Skeletal muscle tissue (tissue), 3 donors: ENCODE measurements at regions not wholly inside any gene's neighbourhood (a gene's known extent, or its start where the extent isn't known, plus 50 kb on each side); places are given as distances from the start of the nearest gene placed in this dataset.

Source experiments
- H3K27ac ChIP-seq: one replicate; pipeline ENCODE4 v1.7.0; 2013; ENCODE audit warnings: mild to moderate bottlenecking, low read depth, low read length, inconsistent platforms
- H3K27me3 ChIP-seq, 3 donors: one replicate each; pipeline ENCODE4 v1.7.0; 2013; ENCODE audit warnings: low read length in 3 of 3; ENCODE audit not compliant: control insufficient read depth in 3 of 3, insufficient read depth in 3 of 3
- H3K36me3 ChIP-seq, 3 donors: one replicate each; pipeline ENCODE4 v1.7.0; 2013; ENCODE audit warnings: low read length in 3 of 3; ENCODE audit not compliant: control insufficient read depth in 3 of 3, insufficient read depth in 3 of 3
- H3K4me1 ChIP-seq, 3 donors: one replicate each; pipeline ENCODE4 v1.7.0; 2013; ENCODE audit warnings: low read length in 3 of 3, mild to moderate bottlenecking in 3 of 3; ENCODE audit not compliant: control insufficient read depth in 3 of 3, insufficient read depth in 3 of 3
- H3K4me3 ChIP-seq, 3 donors: one replicate each; pipeline ENCODE4 v1.7.0; 2013; ENCODE audit warnings: low read length in 3 of 3
- H3K9ac ChIP-seq, 3 donors: one replicate each; pipeline ENCODE4 v1.7.0; 2013; ENCODE audit warnings: low read length in 3 of 3, mild to moderate bottlenecking in 3 of 3, moderate library complexity in 2 of 3, low read depth in 1 of 3
- H3K9me3 ChIP-seq, 3 donors: one replicate each; pipeline ENCODE4 v1.7.0; 2013; ENCODE audit warnings: low read length in 3 of 3; ENCODE audit not compliant: control insufficient read depth in 3 of 3
- donor health status: Osteomylitis.

DNA sequence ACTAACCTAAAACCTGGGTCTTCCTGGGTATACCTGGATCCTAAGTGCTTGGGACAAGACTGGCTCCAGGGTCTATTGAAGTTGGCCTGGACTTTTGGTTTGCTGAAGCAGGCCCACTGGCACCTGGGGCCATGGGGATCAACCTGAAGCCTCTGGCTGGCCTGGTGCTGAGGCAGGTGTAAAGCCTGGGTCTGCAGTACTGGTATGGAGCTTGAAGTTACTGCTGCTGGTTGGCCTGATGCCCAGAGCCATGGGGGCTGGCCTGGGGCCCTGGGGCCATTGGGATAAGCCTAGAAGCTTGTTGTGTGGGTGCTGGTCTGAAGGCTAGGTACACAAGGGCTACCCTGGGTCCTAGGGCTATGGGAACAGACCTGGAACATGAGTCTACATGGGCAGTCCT, 743.2 kb upstream of the GRIA3 start:
- Histone ChIP-seq H3K4me1 (no peaks in the 10 kb centered on the region), H3K4me3 (no peak overlapping the region), H3K36me3 (no peaks in the 10 kb centered on the region), H3K27me3 (no peaks in the 10 kb centered on the region), H3K9me3 (peaks cover 0 to 11% (median 0%) of the 10 kb centered on the region in 3 donors), H3K9ac (no peak overlapping the region), H3K27ac (no peak overlapping the region)

DNA sequence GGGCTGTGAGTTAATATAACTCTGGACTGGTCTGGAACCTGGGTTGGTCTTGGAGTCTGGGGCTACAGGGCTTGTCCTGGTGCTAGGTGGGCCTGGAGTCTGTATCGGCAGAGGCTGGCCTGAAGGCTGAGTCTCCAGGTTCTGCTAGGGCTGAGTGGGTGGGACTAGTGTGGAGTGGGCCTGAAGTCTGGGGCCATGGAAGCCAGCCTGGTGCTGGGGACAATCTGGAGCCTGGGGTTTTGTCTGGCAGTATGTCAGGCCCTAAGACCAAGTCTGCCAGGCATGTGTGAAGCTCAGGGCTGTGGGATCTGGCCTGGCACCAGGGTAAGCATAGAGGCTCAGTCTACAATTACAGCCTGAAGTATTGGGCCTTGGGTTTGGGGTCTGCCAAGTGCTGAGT, 742.6 kb upstream of the GRIA3 start:
- no peaks in the 10 kb centered on the region for H3K4me1 ChIP-seq
- H3K36me3 ChIP-seq = no peaks in the 10 kb centered on the region
- H3K9me3 ChIP-seq = peaks cover 0 to 11% (median 0%) of the 10 kb centered on the region in 3 donors
- no peak overlapping the region for H3K27ac ChIP-seq
- no peak overlapping the region for H3K4me3 ChIP-seq
- H3K27me3 ChIP-seq = no peaks in the 10 kb centered on the region
- H3K9ac ChIP-seq = no peak overlapping the region

DNA sequence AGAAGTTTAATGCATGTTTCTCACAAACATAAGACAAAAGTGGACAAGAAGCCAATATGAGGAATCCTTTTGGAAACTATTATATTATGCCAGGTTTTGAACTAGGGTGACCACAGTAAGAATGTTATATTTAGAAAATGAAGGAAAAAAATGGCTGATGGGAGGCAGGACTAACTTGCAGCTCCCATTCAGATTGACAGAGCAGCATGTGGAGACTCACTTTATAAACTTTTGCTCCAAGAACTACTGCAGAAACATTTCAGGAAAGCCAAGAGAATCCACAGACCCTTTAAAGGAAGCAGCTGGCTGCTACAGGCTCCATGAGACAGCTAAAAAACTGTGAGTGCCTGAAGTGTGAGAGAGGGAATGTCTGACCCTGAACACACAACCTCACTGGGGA, 738.6 kb upstream of the GRIA3 start:
- Histone ChIP-seq H3K36me3 (no peaks in the 10 kb centered on the region), H3K9ac (no peak overlapping the region), H3K27ac (no peak overlapping the region), H3K27me3 (no peaks in the 10 kb centered on the region), H3K9me3 (no peaks in the 10 kb centered on the region), H3K4me1 (no peaks in the 10 kb centered on the region), H3K4me3 (no peak overlapping the region)

DNA sequence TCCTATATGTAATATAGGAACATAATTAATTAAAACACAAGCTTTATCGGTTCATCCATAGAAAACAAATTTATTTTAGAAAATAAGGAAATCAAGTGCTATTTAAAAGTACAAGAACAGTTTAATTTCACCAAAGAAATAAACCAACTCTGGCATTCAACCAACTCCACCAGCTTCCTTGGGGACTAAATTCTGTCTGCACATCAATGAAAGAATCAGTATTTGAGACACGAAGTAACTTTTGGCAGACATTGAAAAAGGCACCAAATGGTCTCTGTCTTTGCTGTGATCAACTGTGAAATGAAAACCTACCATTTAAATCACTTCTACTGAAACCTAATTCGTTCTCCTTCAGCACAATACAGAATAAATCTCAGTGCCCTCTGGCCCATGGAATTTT, 719.7 kb upstream of the GRIA3 start:
- Histone ChIP-seq H3K9ac (no peak overlapping the region), H3K27ac (no peak overlapping the region), H3K4me3 (no peak overlapping the region), H3K9me3 (no peaks in the 10 kb centered on the region), H3K36me3 (no peaks in the 10 kb centered on the region), H3K4me1 (no peaks in the 10 kb centered on the region), H3K27me3 (no peaks in the 10 kb centered on the region)

DNA sequence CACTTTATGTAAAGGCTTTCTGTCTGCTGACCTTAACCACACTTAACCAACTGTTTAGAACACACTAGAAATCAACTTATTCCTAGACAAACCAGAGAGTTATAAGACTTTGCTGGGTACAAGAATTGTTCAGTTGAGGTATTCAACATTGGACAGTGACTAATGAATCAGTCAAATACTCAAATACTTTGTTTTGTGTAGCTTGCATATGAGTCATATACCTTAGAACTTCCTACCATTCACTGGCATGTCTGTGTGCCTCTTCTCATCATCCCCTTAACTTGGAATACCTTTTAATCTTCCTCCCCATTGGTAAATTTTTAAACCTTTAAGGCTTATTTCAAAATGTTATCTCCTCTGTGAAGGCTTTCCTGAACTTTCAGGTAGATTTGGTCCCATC, 708.8 kb upstream of the GRIA3 start:
- Histone ChIP-seq H3K9ac (no peak overlapping the region), H3K4me1 (no peaks in the 10 kb centered on the region), H3K27me3 (no peaks in the 10 kb centered on the region), H3K27ac (no peak overlapping the region), H3K9me3 (no peaks in the 10 kb centered on the region), H3K4me3 (no peak overlapping the region), H3K36me3 (no peaks in the 10 kb centered on the region)

DNA sequence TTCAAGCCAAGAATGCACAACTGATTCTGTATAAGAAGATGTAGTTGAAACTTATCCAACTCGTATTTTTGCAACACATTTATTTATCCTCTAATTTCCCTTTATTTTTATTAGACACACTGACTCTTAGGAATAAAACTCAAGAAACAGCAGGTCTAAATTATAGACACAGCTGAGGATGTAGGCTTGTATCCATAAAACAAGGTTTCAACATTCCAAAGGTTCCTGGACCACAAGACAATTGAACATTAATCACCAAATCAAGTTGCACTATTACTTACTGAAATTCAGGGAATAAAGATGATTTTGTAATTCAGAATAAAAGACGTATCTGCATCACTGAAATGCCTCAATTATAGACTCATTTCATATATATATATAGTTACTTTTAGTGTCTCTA, 683.5 kb upstream of the GRIA3 start:
- H3K9ac ChIP-seq = no peak overlapping the region
- no peak overlapping the region for H3K4me3 ChIP-seq
- H3K27me3 ChIP-seq = no peaks in the 10 kb centered on the region
- H3K36me3 ChIP-seq = no peaks in the 10 kb centered on the region
- H3K27ac ChIP-seq = no peak overlapping the region
- H3K9me3 ChIP-seq = no peaks in the 10 kb centered on the region
- H3K4me1 ChIP-seq = no peaks in the 10 kb centered on the region

DNA sequence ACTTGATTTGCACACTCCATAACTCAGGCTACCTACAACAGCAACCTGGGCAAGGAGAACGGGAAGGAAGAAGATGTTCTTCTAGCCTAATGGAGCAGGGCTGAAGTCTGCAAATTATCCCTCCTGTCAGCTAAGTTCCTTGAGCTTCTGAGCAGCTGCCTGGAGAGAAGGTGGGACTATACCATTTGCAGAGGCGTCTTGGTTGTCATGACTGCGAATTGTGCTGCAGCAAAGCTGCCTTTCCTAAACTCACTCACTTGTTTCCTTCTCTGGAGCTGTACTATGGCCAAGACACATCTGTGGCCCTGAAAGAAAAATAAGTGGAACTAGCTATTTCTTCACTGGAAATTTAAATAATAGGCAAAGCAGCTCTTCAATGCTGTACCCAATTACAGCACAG, 682.4 kb upstream of the GRIA3 start:
- no peak overlapping the region for H3K9ac ChIP-seq
- H3K4me1 ChIP-seq = no peaks in the 10 kb centered on the region
- H3K27me3 ChIP-seq = no peaks in the 10 kb centered on the region
- H3K4me3 ChIP-seq = no peak overlapping the region
- H3K27ac ChIP-seq = no peak overlapping the region
- no peaks in the 10 kb centered on the region for H3K36me3 ChIP-seq
- no peaks in the 10 kb centered on the region for H3K9me3 ChIP-seq

DNA sequence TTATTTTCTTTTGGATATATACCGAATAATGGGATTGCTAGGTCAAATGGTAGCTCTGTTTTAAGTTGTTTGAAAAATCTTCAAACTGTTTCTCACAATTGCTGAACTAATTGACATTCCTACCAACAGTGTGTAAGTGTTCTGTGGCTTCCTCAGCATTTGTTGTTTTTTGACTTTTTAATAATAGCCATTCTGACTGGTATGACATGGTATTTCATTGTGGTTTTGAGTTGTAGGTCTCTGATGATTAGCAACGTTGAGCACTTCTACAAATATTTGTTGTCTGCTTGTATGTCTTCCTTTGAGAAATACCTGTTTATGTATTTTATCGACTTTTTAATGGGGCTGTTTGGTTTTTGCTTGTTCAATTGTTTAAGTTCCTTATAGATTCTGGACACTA, 680.1 kb upstream of the GRIA3 start:
- Histone ChIP-seq H3K9ac (no peak overlapping the region), H3K4me1 (no peaks in the 10 kb centered on the region), H3K27ac (no peak overlapping the region), H3K36me3 (no peaks in the 10 kb centered on the region), H3K9me3 (no peaks in the 10 kb centered on the region), H3K27me3 (no peaks in the 10 kb centered on the region), H3K4me3 (no peak overlapping the region)

DNA sequence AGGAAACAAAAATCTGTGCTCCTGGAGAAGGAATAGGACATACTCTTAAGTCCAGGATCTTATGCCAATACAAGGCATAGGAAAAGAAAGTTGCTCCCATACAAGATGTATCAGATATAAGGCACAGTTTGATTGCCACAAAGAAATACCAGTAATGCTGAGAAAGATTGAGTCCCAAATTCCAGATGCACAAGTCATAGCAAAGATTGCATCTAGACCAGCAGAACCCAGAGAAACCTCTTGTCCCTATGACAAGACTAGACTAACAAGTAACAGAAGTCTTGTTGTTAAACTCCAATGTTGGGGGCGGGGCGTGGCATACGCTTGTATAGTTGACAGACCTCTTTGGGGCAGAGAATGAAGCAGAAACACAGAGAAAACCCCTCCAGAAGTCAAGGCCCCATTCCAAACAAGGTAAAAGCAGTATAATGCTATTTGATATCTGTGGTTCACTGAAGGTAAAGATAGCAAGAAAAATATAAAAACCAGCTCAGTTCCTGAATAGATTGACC, 671.5 kb upstream of the GRIA3 start:
- Histone ChIP-seq H3K9me3 (no peaks in the 10 kb centered on the region), H3K4me3 (no peak overlapping the region), H3K27ac (no peak overlapping the region), H3K36me3 (no peaks in the 10 kb centered on the region), H3K27me3 (no peaks in the 10 kb centered on the region), H3K9ac (no peak overlapping the region), H3K4me1 (no peaks in the 10 kb centered on the region)

DNA sequence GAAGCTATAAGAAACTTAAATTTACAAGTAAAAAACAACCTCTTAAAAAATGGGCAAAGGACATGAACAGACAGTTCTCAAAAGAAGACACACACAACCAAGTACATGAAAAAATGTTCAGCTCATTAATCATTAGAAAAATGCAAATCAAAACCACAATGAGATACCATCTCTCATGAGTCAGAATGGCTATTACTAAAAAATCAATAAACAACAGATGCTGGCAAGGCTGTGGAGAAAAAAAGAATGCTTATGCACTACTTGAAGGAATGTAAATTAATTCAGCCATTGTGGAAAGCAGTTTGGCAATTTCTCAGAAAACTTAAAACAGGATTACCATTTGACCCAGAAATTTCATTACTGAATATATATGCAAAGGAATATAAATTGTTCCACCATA, 666.3 kb upstream of the GRIA3 start:
- no peaks in the 10 kb centered on the region for H3K36me3 ChIP-seq
- no peaks in the 10 kb centered on the region for H3K9me3 ChIP-seq
- no peaks in the 10 kb centered on the region for H3K4me1 ChIP-seq
- H3K27ac ChIP-seq = no peak overlapping the region
- H3K9ac ChIP-seq = no peak overlapping the region
- H3K27me3 ChIP-seq = no peaks in the 10 kb centered on the region
- no peak overlapping the region for H3K4me3 ChIP-seq

DNA sequence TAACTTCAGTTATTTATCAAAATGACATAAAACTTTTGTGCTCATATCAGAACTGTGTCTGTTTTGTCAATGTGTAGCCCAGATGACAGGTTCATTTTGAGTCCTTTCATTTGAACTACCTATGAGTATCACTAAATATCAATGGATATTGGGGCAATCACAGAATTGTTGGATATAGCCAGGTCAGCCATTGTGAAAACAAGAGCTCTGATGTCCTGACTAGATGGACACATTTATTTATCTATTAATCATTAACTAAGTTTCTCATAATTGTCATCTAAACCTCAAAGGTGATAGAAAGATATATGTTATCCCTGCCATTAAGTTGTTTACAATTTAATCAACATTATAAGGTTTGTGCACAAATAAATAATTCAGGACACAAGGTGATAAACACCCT, 638.3 kb upstream of the GRIA3 start:
- no peak overlapping the region for H3K4me3 ChIP-seq
- no peaks in the 10 kb centered on the region for H3K4me1 ChIP-seq
- H3K27ac ChIP-seq = no peak overlapping the region
- H3K27me3 ChIP-seq = no peaks in the 10 kb centered on the region
- no peak overlapping the region for H3K9ac ChIP-seq
- no peaks in the 10 kb centered on the region for H3K9me3 ChIP-seq
- no peaks in the 10 kb centered on the region for H3K36me3 ChIP-seq
